Endothelial cell (in vitro differentiated cells): ENCODE measurements at regions not wholly inside any gene's neighbourhood (a gene's known extent, or its start where the extent isn't known, plus 50 kb on each side); places are given as distances from the start of the nearest gene placed in this dataset.

Experiments used
- DNase-seq: peaks from one replicate; pipeline ENCODE4 v3.0.0; 2021; ENCODE audit warnings: low spot score
- H3K27ac Mint-ChIP-seq: one replicate; pipeline ENCODE4 v1.8.0; 2021; ENCODE audit warnings: mixed read lengths, inconsistent platforms; ENCODE audit not compliant: unreplicated experiment
- H3K27me3 Mint-ChIP-seq: one replicate; pipeline ENCODE4 v1.8.0; 2021; ENCODE audit warnings: mild to moderate bottlenecking, moderate library complexity, mixed read lengths, inconsistent platforms; ENCODE audit not compliant: unreplicated experiment
- H3K36me3 Mint-ChIP-seq: one replicate; pipeline ENCODE4 v1.8.0; 2021; ENCODE audit warnings: mild to moderate bottlenecking, low read depth, mixed read lengths, inconsistent platforms; ENCODE audit not compliant: unreplicated experiment
- H3K4me1 Mint-ChIP-seq: one replicate; pipeline ENCODE4 v1.8.0; 2021; ENCODE audit warnings: mild to moderate bottlenecking, mixed read lengths, inconsistent platforms; ENCODE audit not compliant: unreplicated experiment
- H3K4me3 Mint-ChIP-seq: one replicate; pipeline ENCODE4 v1.8.0; 2021; ENCODE audit warnings: mild to moderate bottlenecking, mixed read lengths, inconsistent platforms; ENCODE audit not compliant: unreplicated experiment
- H3K9me3 Mint-ChIP-seq: one replicate; pipeline ENCODE4 v1.8.0; 2021; ENCODE audit warnings: mixed read lengths, inconsistent platforms; ENCODE audit not compliant: unreplicated experiment
- TF ChIP-seq, protein P1 (sequence below): fragments of 200-600 bp; sonication (generic); IDR thresholded peaks from one replicate; pipeline ENCODE4 v1.5.0; 2021; ENCODE audit warnings: antibody characterized with exemption; ENCODE audit not compliant: unreplicated experiment

DNA sequence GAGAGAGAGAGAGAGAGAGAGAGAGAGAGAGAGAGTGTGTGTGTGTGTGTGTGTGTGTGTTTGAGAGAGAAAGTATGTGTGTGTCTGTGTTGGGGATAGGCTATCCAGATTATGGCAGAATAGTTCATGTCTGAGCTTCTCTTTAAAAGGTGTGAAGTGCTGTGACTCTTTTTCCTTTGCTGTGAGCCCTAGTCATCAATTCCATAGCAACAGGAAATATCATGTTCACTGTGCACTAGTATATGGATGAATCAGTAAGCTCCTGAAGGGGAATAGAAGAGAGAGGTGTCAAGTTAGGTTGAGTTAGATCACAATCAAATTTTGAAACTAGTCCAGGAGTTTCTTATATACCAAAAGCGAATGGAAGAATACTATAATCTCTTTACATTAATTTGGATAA, 318.7 kb downstream of the RFPL4B start:
- Mint-ChIP-seq H3K27ac (no peak overlapping the region), H3K4me3 (no peak overlapping the region), H3K9me3 (no peaks in the 10 kb centered on the region), H3K4me1 (no peaks in the 10 kb centered on the region), H3K27me3 (peaks cover 4% of the 10 kb centered on the region), H3K36me3 (no peaks in the 10 kb centered on the region)
- no peak for DNase-seq
- TF ChIP-seq, protein P1, sequence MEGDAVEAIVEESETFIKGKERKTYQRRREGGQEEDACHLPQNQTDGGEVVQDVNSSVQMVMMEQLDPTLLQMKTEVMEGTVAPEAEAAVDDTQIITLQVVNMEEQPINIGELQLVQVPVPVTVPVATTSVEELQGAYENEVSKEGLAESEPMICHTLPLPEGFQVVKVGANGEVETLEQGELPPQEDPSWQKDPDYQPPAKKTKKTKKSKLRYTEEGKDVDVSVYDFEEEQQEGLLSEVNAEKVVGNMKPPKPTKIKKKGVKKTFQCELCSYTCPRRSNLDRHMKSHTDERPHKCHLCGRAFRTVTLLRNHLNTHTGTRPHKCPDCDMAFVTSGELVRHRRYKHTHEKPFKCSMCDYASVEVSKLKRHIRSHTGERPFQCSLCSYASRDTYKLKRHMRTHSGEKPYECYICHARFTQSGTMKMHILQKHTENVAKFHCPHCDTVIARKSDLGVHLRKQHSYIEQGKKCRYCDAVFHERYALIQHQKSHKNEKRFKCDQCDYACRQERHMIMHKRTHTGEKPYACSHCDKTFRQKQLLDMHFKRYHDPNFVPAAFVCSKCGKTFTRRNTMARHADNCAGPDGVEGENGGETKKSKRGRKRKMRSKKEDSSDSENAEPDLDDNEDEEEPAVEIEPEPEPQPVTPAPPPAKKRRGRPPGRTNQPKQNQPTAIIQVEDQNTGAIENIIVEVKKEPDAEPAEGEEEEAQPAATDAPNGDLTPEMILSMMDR = no peak

DNA sequence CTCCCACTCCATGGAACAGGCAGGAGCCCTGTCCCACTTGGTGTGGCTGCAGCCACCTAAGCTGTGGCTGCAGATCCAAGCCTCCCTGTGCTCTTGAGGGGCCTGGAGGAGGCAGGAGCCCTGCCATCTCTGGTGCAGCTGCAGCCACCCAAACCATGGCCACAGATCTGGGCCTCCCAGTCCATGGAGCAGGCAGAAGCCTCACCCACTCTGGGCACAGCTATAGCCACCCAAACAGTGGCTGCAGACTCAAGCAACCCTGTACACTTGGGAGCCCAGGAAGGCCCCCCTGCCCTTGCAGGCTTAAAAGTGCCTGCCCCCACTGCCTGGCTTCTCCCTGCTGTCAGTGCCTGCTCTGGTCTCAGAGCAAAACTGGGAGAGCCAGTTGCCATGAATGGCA, 320.3 kb downstream of the RFPL4B start:
- TF ChIP-seq, protein P1 = no peak
- peaks cover 4% of the 10 kb centered on the region for H3K27me3 Mint-ChIP-seq
- no peaks in the 10 kb centered on the region for H3K9me3 Mint-ChIP-seq
- H3K36me3 Mint-ChIP-seq = no peaks in the 10 kb centered on the region
- no peak overlapping the region for H3K4me3 Mint-ChIP-seq
- DNase-seq = no peak
- no peaks in the 10 kb centered on the region for H3K4me1 Mint-ChIP-seq
- no peak overlapping the region for H3K27ac Mint-ChIP-seq

DNA sequence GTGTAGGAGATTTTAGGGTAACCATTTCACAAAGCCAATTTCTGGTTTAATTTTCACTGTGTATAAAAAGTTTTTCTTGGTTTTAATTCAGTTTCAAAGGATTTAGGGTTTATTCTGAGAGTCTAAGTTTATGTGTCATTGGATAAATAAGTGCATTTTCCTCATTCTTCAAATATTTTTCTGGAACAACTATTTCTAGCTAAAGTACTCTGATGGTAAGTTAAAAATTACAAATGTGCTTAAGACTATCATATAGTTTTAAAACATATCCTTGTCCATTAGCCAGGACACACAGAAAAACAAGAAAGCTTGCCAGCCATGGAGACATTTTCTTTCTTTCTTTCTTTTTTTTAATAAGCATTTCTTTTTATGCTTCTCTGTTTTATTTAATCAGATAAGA, 333.0 kb downstream of the RFPL4B start:
- Mint-ChIP-seq H3K4me1 (no peaks in the 10 kb centered on the region), H3K9me3 (no peaks in the 10 kb centered on the region), H3K36me3 (no peaks in the 10 kb centered on the region), H3K27ac (no peak overlapping the region), H3K27me3 (no peaks in the 10 kb centered on the region), H3K4me3 (no peak overlapping the region)
- TF ChIP-seq, protein P1 = no peak
- no peak for DNase-seq

DNA sequence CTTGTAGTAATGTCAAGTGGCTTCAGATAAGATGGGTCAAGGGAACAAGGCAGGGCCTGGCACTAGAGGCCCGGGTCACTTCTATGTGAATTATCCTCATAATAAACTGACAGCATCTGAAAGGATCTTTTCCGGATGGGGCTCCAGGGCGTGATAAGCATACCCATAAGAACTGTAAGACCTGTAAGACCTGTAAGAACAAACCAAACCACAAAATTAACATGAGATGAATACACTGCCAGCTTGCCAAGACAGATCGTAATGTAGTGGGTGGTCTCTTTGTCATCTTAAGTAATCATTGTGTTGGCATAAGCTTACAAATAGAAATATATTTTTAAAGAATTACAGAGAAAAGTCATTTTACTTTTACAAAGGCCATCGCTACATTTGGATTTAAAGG, 334.9 kb downstream of the RFPL4B start:
- H3K27me3 Mint-ChIP-seq = no peaks in the 10 kb centered on the region
- H3K36me3 Mint-ChIP-seq = no peaks in the 10 kb centered on the region
- H3K9me3 Mint-ChIP-seq = no peaks in the 10 kb centered on the region
- no peak for DNase-seq
- TF ChIP-seq, protein P1 = no peak
- no peak overlapping the region for H3K27ac Mint-ChIP-seq
- no peak overlapping the region for H3K4me3 Mint-ChIP-seq
- H3K4me1 Mint-ChIP-seq = no peaks in the 10 kb centered on the region

DNA sequence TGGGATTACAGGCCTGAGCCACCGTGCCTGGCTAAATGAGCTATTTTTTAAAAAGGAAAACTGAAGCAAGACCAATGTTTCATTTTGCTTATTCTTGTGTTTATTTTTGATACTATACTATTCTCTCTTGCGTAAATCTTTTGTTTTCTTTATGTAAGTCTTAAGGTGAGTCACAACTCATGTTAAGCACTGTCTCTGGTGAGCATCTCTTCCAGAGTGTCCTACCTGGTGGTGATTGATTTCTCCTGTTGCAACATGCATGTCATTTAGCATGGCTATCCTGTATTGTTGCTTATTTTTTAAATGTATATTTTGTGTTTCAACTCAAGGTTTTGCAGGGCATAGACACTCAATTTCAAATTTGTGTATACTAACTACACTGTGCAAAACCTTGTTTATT, 336.0 kb downstream of the RFPL4B start:
- Mint-ChIP-seq H3K4me1 (no peaks in the 10 kb centered on the region), H3K9me3 (no peaks in the 10 kb centered on the region), H3K27ac (no peak overlapping the region), H3K36me3 (no peaks in the 10 kb centered on the region), H3K27me3 (no peaks in the 10 kb centered on the region), H3K4me3 (no peak overlapping the region)
- TF ChIP-seq, protein P1 = no peak
- DNase-seq = no peak
